Nephron progenitor cell (in vitro differentiated cells): ENCODE measurements at regions not wholly inside any gene's neighbourhood (a gene's known extent, or its start where the extent isn't known, plus 50 kb on each side); places are given as distances from the start of the nearest gene placed in this dataset.

Experiments used
- DNase-seq: peaks from one replicate; pipeline ENCODE4 v3.0.0; 2021
- H3K27ac Mint-ChIP-seq: 2 replicates; pipeline ENCODE4 v1.8.0; 2021; ENCODE audit warnings: mild to moderate bottlenecking, moderate library complexity, mixed read lengths
- H3K27me3 Mint-ChIP-seq: 2 replicates; pipeline ENCODE4 v1.8.0; 2021; ENCODE audit warnings: mild to moderate bottlenecking, low read depth, mixed read lengths; ENCODE audit not compliant: poor library complexity
- H3K36me3 Mint-ChIP-seq: 2 replicates; pipeline ENCODE4 v1.8.0; 2021; ENCODE audit warnings: low read depth, mixed read lengths
- H3K4me1 Mint-ChIP-seq: 2 replicates; pipeline ENCODE4 v1.8.0; 2021; ENCODE audit warnings: mixed read lengths
- H3K4me3 Mint-ChIP-seq: 2 replicates; pipeline ENCODE4 v1.8.0; 2021; ENCODE audit warnings: mild to moderate bottlenecking, moderate library complexity, mixed read lengths
- H3K9me3 Mint-ChIP-seq: 2 replicates; pipeline ENCODE4 v1.8.0; 2021; ENCODE audit warnings: mild to moderate bottlenecking, moderate library complexity, mixed read lengths
- TF ChIP-seq, protein P1 (sequence below): fragments of 200-600 bp; sonication (generic); IDR thresholded peaks from 2 replicates; pipeline ENCODE4 v1.5.0; 2021; ENCODE audit warnings: antibody characterized with exemption

DNA sequence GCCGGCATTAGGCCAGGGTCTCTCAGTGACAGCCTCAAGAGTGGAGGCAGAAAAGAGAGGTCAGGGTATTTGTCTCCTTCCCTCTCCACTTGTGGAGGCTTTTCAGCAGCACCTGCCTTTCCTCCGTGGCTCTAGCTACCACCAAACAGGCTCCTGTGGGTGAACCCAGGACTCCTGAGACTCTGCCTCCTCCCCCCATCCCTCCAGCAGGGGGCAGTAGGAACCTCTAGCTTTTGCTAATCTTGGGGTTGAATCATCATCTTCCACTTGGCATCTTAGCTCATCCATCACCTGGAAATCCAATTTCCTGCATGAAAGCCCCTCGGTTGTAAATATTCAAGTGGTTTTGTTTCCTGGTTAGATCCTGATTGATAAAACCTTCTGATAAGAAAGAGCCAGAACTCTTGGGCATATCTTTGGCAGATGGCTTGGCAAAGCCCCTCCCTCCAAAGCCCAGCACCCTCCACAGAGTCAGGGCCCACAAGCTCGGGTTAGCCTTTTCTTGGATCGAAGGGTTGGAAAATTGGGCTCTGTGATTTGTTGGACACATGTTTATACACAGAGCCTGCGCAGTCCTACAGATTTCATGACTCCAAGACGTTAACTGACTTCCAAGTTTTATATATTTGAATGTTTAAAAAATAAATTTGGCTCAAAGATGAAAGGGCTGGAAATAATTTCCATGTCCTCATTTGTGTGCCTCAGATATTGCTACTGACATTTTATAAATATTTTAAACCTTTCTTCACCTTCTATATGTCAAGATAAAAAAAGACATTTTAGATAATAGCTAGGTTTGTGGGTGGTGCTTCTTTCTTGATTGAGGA lies 322.1 kb downstream of the MAP2K4 start:
- Mint-ChIP-seq H3K4me3 (no peak overlapping the region), H3K36me3 (no peaks in the 10 kb centered on the region), H3K9me3 (peaks cover 3% of the 10 kb centered on the region), H3K27ac (no peak overlapping the region), H3K27me3 (peaks cover 7% of the 10 kb centered on the region), H3K4me1 (peaks cover 18% of the 10 kb centered on the region)
- peak; percentile 52 for DNase-seq
- TF ChIP-seq, protein P1, sequence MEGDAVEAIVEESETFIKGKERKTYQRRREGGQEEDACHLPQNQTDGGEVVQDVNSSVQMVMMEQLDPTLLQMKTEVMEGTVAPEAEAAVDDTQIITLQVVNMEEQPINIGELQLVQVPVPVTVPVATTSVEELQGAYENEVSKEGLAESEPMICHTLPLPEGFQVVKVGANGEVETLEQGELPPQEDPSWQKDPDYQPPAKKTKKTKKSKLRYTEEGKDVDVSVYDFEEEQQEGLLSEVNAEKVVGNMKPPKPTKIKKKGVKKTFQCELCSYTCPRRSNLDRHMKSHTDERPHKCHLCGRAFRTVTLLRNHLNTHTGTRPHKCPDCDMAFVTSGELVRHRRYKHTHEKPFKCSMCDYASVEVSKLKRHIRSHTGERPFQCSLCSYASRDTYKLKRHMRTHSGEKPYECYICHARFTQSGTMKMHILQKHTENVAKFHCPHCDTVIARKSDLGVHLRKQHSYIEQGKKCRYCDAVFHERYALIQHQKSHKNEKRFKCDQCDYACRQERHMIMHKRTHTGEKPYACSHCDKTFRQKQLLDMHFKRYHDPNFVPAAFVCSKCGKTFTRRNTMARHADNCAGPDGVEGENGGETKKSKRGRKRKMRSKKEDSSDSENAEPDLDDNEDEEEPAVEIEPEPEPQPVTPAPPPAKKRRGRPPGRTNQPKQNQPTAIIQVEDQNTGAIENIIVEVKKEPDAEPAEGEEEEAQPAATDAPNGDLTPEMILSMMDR, result peak; percentile 48

DNA sequence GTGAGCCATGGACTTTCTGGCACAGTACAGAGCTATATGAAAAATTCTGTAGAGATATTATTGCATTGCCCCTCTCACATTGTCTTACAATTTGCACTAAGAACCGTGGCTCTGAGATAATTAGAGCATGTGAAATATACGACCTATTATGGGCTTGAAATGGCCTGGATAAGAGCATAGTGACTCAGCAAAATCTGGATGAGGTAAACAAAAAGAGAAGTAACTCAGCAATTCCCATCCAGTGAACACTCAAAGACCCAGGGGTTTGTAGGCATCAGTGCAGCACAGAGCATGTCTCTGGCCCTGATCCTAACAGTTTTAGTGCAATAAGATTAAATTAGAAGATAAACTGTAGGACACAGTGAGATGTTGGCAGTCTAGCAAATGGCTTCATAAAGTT lies 317.2 kb upstream of the MYOCD start:
- Mint-ChIP-seq H3K27me3 (peaks cover 4% of the 10 kb centered on the region), H3K4me3 (no peak overlapping the region), H3K27ac (no peak overlapping the region), H3K9me3 (peaks cover 13% of the 10 kb centered on the region), H3K4me1 (peaks cover 3% of the 10 kb centered on the region), H3K36me3 (no peaks in the 10 kb centered on the region)
- DNase-seq, result no peak
- TF ChIP-seq, protein P1, result no peak

DNA sequence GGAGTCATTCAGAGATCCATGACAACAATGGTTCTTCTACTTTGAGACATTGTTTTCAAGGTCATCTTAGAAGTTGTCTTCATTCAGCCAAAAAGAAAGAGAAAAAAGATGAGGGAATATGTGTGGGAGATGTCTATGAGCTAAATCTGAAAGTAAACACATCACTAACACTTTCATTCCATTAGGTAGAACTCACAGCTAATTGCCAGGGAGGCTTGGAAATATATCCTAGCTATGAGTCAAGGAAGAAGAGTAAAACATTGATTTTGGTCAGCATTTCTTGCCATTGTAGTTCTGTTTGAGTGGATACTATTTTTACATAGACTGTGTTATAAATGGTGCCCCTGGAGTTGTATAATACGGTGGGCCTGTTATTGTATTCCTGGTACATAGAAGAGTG lies 316.4 kb upstream of the MYOCD start:
- H3K36me3 Mint-ChIP-seq, result no peaks in the 10 kb centered on the region
- H3K27me3 Mint-ChIP-seq, result peaks cover 4% of the 10 kb centered on the region
- H3K4me1 Mint-ChIP-seq, result no peaks in the 10 kb centered on the region
- TF ChIP-seq, protein P1, result no peak
- DNase-seq, result no peak
- no peak overlapping the region for H3K4me3 Mint-ChIP-seq
- H3K27ac Mint-ChIP-seq, result no peak overlapping the region
- H3K9me3 Mint-ChIP-seq, result peaks cover 13% of the 10 kb centered on the region

DNA sequence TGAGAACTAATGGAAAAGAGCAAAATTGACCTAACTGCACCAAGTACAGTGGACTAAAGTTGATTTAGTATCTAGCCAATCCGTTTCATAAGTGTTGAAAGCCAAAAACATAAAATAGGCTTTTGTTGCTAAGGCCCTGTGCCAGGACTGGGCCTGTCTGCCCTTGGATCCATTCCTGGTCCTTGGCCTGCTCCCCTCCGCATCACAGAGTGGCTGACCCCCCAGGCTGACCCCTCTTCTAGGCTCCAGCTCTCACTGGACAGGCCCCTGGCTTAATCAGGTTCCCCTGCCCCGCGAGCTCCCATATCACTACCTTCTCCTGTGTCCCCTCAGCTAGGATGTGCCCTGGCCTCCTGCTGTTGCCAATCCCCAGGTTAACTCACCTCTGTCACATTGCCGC lies 313.6 kb upstream of the MYOCD start:
- Mint-ChIP-seq H3K4me1 (no peaks in the 10 kb centered on the region), H3K27me3 (no peaks in the 10 kb centered on the region), H3K36me3 (no peaks in the 10 kb centered on the region), H3K27ac (peak overlapping the region; percentile 45), H3K9me3 (peaks cover 27% of the 10 kb centered on the region), H3K4me3 (no peak overlapping the region)
- no peak for DNase-seq
- TF ChIP-seq, protein P1, result no peak

DNA sequence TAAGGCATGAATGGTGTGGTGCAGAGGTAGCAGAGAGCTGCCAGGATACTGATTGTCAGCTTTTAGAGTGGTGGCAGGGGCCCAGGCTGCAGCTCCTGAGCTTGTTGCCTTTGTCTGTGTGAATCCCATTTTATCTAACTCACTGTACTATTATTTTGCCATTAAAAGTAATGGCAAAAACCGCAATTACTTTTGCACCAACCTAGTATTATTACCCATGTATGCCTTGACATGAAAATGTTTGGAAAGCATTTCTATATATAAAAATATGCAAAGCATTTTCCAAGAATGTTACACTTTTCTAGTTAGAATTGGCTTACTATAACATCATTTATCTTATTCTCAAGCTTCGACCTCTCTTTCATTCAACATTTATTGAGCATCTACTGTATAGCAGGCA lies 308.1 kb upstream of the MYOCD start:
- Mint-ChIP-seq H3K9me3 (peaks cover 14% of the 10 kb centered on the region), H3K4me1 (peaks cover 30% of the 10 kb centered on the region), H3K36me3 (no peaks in the 10 kb centered on the region), H3K4me3 (no peak overlapping the region), H3K27ac (no peak overlapping the region), H3K27me3 (no peaks in the 10 kb centered on the region)
- DNase-seq, result no peak
- TF ChIP-seq, protein P1, result no peak

DNA sequence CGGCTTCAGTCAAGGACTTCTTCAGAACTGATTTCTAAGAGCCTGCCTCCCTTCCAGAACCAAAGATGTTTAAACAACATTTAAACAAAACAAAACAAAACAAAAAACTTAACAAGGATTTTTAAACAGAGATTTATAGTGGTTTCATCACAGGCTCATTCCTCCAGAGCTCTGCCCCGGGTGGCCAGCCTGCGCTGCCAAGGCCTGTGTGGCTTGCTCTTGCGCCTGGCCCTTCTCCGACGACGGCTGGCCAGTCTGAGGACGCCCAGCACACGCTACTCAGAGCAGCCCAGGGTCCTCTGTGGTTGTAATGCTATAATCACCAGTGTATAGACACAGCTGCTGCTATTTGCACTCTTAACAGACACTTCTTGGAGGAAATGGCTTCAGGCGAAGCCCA lies 307.2 kb upstream of the MYOCD start:
- H3K4me1 Mint-ChIP-seq, result peaks cover 37% of the 10 kb centered on the region
- H3K9me3 Mint-ChIP-seq, result peaks cover 19% of the 10 kb centered on the region
- H3K27me3 Mint-ChIP-seq, result no peaks in the 10 kb centered on the region
- TF ChIP-seq, protein P1, result no peak
- H3K27ac Mint-ChIP-seq, result no peak overlapping the region
- no peak for DNase-seq
- H3K4me3 Mint-ChIP-seq, result no peak overlapping the region
- H3K36me3 Mint-ChIP-seq, result peaks cover 6% of the 10 kb centered on the region
